Hippocampal formation (tissue), 2 donors: ENCODE measurements at regions not wholly inside any gene's neighbourhood (a gene's known extent, or its start where the extent isn't known, plus 50 kb on each side); places are given as distances from the start of the nearest gene placed in this dataset.

Experiments used
- DNase-seq, 2 donors: peaks; one replicate each; lab custom pipeline; 2025; lab: John Stamatoyannopoulos, UW

GRCh38 chrX:45745479-45745878 lies 544.8 kb upstream of the DIPK2B start:
- no peak for DNase-seq

DNA sequence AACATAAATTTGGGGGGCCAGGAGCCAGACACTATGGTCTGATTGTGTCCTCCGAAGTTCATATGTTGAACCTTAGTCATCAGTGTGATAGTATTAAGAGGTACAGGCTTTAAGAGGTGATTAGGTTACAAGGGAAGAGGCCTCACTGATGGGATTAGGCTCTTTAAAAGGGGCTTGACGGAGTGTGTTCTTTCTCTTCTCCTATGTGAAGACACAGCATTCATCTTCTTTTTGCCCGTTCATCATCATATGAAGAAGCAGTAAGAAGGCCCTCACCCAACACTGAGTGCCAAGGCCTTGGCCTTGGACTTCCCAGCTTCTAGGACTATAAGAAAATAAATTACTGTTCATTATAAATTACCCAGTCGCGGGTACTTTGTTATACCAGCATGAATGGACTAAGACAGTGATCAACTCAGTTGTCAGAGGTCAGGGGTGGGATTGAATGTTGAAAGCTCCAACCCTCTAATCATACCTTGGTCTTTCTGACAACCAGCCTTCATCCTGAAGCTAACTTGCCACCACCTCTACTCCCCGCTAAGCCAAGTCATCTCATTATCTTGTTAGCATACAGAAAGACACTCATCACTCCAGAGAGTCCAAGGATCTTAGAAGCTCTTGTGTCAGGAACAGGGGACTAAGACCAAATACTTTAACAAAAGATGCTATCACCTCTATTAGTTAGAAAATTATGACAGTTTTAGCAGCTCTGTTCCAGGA lies 543.4 kb upstream of the DIPK2B start:
- no peak for DNase-seq

- no peak for DNase-seq
Measured at GRCh38 chrX:45743081-45743533, 542.4 kb upstream of the DIPK2B start.

GRCh38 chrX:45740291-45740690 lies 539.6 kb upstream of the DIPK2B start:
- DNase-seq = no peak

DNA sequence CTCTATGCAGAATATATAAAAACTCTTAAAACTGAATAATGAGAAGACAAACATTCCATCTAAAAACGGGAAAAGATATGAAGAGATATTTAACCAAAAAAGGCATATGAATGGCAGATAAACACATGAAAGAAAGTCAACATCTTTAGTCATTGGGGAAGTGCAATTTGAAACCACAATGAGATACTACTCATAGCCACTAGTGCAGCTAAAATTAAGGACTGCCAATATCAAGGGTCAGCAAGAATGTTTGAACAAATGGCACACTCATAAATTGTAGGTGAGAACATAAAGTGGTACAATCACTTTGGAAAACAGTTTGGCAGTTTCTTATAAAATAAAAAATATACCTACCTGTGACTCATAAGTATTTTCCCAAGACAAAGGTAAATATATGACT lies 534.9 kb upstream of the DIPK2B start:
- no peak for DNase-seq

DNA sequence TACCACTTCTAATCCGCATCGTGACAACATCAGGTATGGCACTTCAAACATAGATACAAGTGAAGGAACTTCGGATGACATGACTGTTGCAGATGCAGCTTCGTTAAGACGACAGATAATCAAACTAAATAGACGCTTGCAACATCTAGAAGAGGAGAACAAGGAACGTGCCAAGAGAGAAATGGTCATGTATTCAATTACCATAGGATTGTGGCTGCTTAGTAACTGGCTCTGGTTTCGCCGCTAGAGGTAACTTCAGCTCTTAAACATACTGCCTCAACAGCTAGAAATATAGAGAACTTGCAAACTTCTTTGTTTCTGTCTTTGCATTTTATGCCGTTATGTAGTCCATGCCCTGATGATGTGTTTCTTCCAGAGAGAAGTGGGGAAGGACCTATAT lies 530.8 kb upstream of the DIPK2B start:
- no peak for DNase-seq

DNA sequence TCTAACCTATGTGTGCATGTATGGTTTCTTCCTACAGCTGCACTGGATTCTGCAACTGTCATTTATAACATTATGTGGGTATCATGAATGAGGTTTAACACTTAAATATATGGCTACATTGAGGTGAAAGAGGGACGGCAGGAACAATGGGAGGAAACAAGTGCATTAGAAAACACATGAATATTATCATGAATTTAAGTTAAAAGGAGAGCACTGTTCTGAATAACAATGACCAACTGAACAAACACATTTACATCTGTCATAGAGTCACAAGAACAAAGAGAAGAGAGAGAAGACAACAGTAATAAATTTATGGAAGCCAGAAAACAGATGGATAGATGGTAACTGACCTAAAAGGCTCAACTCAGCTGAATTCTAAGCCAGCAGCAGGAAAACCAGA lies 527.1 kb upstream of the DIPK2B start:
- no peak for DNase-seq

- no peak for DNase-seq
Measured at GRCh38 chrX:45722471-45722870, 521.8 kb upstream of the DIPK2B start.

- no peak for DNase-seq
Measured at GRCh38 chrX:45719751-45720501, 519.2 kb upstream of the DIPK2B start.

GRCh38 chrX:45718676-45719075 lies 518.0 kb upstream of the DIPK2B start:
- no peak for DNase-seq

GRCh38 chrX:45716750-45717149 lies 516.1 kb upstream of the DIPK2B start:
- no peak for DNase-seq

GRCh38 chrX:45715748-45716147 lies 515.1 kb upstream of the DIPK2B start:
- no peak for DNase-seq

GRCh38 chrX:45714866-45715265 lies 514.2 kb upstream of the DIPK2B start:
- DNase-seq = no peak

- DNase-seq = no peak
Measured at GRCh38 chrX:45712067-45712466, 511.4 kb upstream of the DIPK2B start.

- DNase-seq = no peak
Measured at GRCh38 chrX:45711231-45711630, 510.6 kb upstream of the DIPK2B start.

DNA sequence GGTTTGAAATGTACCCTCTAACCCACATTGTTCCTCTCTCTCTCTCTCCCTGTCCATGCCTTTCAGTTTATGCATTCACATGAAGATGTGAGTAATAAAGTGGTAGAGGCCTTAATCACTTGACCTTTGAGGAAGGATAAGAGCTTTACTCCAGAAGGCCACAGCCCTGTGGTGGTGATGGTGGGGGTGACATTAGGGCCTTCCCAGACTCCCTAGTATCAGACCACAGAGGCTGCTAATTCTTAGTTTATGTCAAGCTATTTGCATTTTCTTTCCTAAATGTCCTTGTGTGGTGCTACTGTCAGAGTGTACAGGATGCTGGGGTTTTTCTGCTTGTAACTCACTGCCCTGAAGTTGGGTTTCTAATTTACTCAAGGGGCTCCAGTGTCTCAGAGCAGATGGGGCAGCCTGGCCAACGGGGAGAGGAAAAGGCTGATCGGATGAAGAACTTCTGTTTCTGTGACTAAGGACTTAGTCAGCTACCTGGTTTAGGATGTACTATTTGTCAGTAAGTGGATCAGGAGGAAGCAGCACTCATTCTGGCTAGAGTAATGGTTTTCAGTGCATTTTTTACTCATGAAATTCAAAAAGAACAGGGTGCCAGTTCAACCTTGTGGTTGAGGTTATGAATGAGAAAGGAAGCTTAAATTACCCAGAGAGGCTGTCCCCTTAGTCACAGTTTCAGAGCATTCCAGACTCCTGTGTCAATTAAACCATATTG lies 509.6 kb upstream of the DIPK2B start:
- DNase-seq = no peak

GRCh38 chrX:45709381-45709780 lies 508.7 kb upstream of the DIPK2B start:
- DNase-seq = no peak

GRCh38 chrX:45699158-45699557 lies 498.5 kb upstream of the DIPK2B start:
- no peak for DNase-seq

GRCh38 chrX:45697591-45697990 lies 496.9 kb upstream of the DIPK2B start:
- no peak for DNase-seq

GRCh38 chrX:45696736-45697135 lies 496.1 kb upstream of the DIPK2B start:
- DNase-seq = no peak

DNA sequence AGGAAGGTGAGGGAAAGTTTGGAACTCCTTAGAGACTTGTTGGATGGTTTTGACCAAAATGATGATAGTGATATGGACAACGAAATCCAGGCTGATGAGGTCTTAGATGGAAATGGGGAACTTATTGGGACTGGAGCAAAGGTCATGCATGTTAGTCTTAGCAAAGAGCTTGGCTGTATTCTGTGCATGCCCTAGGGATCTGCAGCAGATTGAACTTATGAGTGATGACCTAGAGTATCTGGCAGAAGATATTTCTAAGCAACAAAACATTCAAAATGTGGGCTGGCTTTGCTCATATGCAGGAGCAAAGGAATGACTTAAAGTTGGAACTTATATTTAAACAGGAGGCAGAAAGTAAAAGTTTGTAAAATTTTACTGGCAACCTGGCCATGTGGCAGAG lies 489.3 kb upstream of the DIPK2B start:
- DNase-seq = no peak

- no peak for DNase-seq
Measured at GRCh38 chrX:45683914-45684313, 483.2 kb upstream of the DIPK2B start.

- no peak for DNase-seq
Measured at GRCh38 chrX:45681891-45682290, 481.2 kb upstream of the DIPK2B start.
